ENCODE measurements at regions not wholly inside any gene's neighbourhood (a gene's known extent, or its start where the extent isn't known, plus 50 kb on each side); places are given as distances from the start of the nearest gene placed in this dataset.

DNA sequence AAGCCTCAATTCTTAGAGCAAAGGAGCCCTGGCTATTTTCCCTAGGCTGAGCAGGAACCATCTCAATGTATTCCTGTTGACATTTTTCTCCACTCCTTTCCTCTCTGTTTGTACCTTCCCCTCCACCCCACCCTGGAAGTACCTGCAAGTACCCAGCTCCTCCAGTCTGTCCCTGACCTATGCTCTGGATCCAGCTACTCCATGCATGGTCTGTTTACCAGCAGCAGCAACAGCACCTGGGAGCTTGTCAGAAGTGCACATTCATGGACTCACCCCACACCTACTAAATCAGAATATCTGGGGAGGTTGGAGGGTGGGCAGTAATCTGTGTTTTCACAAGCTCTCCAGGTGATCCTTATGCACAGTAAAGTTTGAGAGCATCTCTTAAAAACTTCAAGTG, 240.7 kb upstream of the UMPS start:
- in situ Hi-C loops (cut with HindIII; ENCODE audit: low pct_unique_long_range_greater_than_20kb, low sequenced_read_pairs), result no loop called here
- intact Hi-C loops (cut with micrococcal nuclease; ENCODE audit: unreplicated experiment), result no loop called here
- TF ChIP-seq POLR2AphosphoS5 (IDR thresholded peaks at IDR 0.05; ENCODE audit: low read depth, low read length) (no peak), SIN3A (IDR thresholded peaks at IDR 0.05; ENCODE audit: borderline replicate concordance, insufficient read depth, low read depth, low read length) (no peak), TCF7L2 (IDR thresholded peaks at IDR 0.05; ENCODE audit: low read depth, low read length) (no peak)
- TF ChIP-seq, protein P1, sequence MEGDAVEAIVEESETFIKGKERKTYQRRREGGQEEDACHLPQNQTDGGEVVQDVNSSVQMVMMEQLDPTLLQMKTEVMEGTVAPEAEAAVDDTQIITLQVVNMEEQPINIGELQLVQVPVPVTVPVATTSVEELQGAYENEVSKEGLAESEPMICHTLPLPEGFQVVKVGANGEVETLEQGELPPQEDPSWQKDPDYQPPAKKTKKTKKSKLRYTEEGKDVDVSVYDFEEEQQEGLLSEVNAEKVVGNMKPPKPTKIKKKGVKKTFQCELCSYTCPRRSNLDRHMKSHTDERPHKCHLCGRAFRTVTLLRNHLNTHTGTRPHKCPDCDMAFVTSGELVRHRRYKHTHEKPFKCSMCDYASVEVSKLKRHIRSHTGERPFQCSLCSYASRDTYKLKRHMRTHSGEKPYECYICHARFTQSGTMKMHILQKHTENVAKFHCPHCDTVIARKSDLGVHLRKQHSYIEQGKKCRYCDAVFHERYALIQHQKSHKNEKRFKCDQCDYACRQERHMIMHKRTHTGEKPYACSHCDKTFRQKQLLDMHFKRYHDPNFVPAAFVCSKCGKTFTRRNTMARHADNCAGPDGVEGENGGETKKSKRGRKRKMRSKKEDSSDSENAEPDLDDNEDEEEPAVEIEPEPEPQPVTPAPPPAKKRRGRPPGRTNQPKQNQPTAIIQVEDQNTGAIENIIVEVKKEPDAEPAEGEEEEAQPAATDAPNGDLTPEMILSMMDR (IDR thresholded peaks at IDR 0.05), result no peak
- TF ChIP-seq, protein P2, sequence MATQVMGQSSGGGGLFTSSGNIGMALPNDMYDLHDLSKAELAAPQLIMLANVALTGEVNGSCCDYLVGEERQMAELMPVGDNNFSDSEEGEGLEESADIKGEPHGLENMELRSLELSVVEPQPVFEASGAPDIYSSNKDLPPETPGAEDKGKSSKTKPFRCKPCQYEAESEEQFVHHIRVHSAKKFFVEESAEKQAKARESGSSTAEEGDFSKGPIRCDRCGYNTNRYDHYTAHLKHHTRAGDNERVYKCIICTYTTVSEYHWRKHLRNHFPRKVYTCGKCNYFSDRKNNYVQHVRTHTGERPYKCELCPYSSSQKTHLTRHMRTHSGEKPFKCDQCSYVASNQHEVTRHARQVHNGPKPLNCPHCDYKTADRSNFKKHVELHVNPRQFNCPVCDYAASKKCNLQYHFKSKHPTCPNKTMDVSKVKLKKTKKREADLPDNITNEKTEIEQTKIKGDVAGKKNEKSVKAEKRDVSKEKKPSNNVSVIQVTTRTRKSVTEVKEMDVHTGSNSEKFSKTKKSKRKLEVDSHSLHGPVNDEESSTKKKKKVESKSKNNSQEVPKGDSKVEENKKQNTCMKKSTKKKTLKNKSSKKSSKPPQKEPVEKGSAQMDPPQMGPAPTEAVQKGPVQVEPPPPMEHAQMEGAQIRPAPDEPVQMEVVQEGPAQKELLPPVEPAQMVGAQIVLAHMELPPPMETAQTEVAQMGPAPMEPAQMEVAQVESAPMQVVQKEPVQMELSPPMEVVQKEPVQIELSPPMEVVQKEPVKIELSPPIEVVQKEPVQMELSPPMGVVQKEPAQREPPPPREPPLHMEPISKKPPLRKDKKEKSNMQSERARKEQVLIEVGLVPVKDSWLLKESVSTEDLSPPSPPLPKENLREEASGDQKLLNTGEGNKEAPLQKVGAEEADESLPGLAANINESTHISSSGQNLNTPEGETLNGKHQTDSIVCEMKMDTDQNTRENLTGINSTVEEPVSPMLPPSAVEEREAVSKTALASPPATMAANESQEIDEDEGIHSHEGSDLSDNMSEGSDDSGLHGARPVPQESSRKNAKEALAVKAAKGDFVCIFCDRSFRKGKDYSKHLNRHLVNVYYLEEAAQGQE (IDR thresholded peaks at IDR 0.05; ENCODE audit: insufficient read depth in 1 of 2, low read depth in 2 of 2, low read length in 1 of 2), result no peak
- Histone ChIP-seq H3K4me3 (ENCODE audit: low read depth in 2 of 2, low read length in 2 of 2) (no peak overlapping the region), H3K4me1 (ENCODE audit: control insufficient read depth, insufficient read depth, low read length) (no peaks in the 10 kb centered on the region), H3K9me3 (ENCODE audit: control insufficient read depth, insufficient read depth, low read depth, low read length) (no peaks in the 10 kb centered on the region), H3K36me3 (ENCODE audit: control insufficient read depth, insufficient read depth, low read length) (no peaks in the 10 kb centered on the region), H3K27ac (ENCODE audit: low read length) (no peak overlapping the region), H3K27me3 (ENCODE audit: control insufficient read depth, insufficient read depth, low read length) (peaks cover 8% of the 10 kb centered on the region; the same call in 1 of the 2 replicates)
- no peak for ATAC-seq
- DNase-seq (ENCODE audit: low read depth, low spot score), result no peak
- BruUV-seq (replicated peaks), result no TSS peak
- ChIA-PET POLR2A (no interaction called here), CTCF (no interaction called here)

DNA sequence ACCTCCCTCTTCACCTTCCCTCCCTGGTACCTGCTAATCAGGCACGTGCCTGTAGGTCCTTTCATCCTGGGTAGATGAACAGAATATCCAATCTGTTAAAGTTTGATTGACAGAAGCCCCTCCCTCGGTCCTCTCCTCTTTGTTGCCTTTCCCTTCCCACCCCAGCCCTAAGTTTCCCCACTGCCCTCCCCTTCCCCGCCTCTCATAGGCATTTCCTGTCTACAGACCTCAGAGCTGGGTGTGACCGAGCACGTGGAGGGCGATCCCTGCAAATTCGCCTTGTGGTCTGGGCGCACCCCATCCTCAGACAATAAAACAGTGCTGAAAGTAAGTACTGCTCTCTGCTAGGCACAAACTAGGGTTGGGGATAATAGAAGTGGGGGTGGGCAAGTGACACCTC, 239.2 kb upstream of the UMPS start:
- intact Hi-C loops (cut with micrococcal nuclease; ENCODE audit: unreplicated experiment) (loop anchor here (10.0 kb wide), 1 partner anchor 64 kb away; no protein-coding TSS in a partner anchor), in situ Hi-C loops (cut with HindIII; ENCODE audit: low pct_unique_long_range_greater_than_20kb, low sequenced_read_pairs) (no loop called here)
- no peaks in the 10 kb centered on the region for H3K36me3 ChIP-seq (ENCODE audit: control insufficient read depth, insufficient read depth, low read length)
- BruUV-seq (replicated peaks), result no TSS peak
- H3K27me3 ChIP-seq (ENCODE audit: control insufficient read depth, insufficient read depth, low read length), result peaks cover 8% of the 10 kb centered on the region; the same call in 1 of the 2 replicates
- CTCF ChIA-PET, result no interaction called here
- no peak overlapping the region for H3K4me3 ChIP-seq (ENCODE audit: low read depth in 2 of 2, low read length in 2 of 2)
- H3K27ac ChIP-seq (ENCODE audit: low read length), result no peak overlapping the region
- no peak for TF ChIP-seq SIN3A (IDR thresholded peaks at IDR 0.05; ENCODE audit: borderline replicate concordance, insufficient read depth, low read depth, low read length)
- TF ChIP-seq POLR2AphosphoS5 (IDR thresholded peaks at IDR 0.05; ENCODE audit: low read depth, low read length), result no peak
- TF ChIP-seq, protein P1 (IDR thresholded peaks at IDR 0.05), result no peak
- POLR2A ChIA-PET, result no interaction called here
- ATAC-seq (no peak), DNase-seq (ENCODE audit: low read depth, low spot score) (no peak)
- no peaks in the 10 kb centered on the region for H3K9me3 ChIP-seq (ENCODE audit: control insufficient read depth, insufficient read depth, low read depth, low read length)
- H3K4me1 ChIP-seq (ENCODE audit: control insufficient read depth, insufficient read depth, low read length), result no peaks in the 10 kb centered on the region
